Endothelial cell of umbilical vein (primary cell): ENCODE measurements at regions not wholly inside any gene's neighbourhood (a gene's known extent, or its start where the extent isn't known, plus 50 kb on each side); places are given as distances from the start of the nearest gene placed in this dataset.

Source experiments
- BruUV-seq: library from RNA; stranded (reverse); fragments of 400-500 nt; replicated peaks from 2 replicates; lab custom pipeline; 2021; lab: Mats Ljungman, UMichigan
- CTCF ChIA-PET: fragments of 300-600, 350-600 bp; sonication (Branson Sonifier 250); formaldehyde crosslinking; loops from one replicate; lab custom pipeline; 2021; ENCODE audit warnings: antibody characterized with exemption, inconsistent platforms; lab: Charles Lee
- POLR2A ChIA-PET: fragments of 300-600, 350-600 bp; sonication (Branson Sonifier 250); formaldehyde crosslinking; loops from one replicate; lab custom pipeline; 2021; ENCODE audit warnings: antibody characterized with exemption, inconsistent platforms; lab: Charles Lee
- DNase-seq: peaks from one replicate; pipeline ENCODE4 v3.0.0-alpha.2; 2011; ENCODE audit warnings: low read depth, low spot score
- FAIRE-seq: peaks from 2 replicates; lab custom pipeline; 2011; peaks lifted over from hg19 to GRCh38; lab: Jason Lieb, UNC
- H2AFZ ChIP-seq: 2 replicates; pipeline ENCODE4 v1.6.0; 2012; ENCODE audit warnings: low read depth, low read length, control low read depth, inconsistent platforms
- H3K27ac ChIP-seq: 2 replicates; pipeline ENCODE4 v1.5.1; 2011; ENCODE audit warnings: low read depth, mild to moderate bottlenecking, control low read depth, low read length, moderate library complexity; ENCODE audit not compliant: insufficient read depth
- H3K27me3 ChIP-seq, 2 experiments: 2 replicates each; pipeline versions ENCODE4 v1.6.0 to v1.6.1; 2011; ENCODE audit warnings: low read length in 2 of 2, mixed read lengths in 1 of 2; ENCODE audit not compliant: control insufficient read depth in 2 of 2, insufficient read depth in 2 of 2
- H3K36me3 ChIP-seq, 2 experiments: 2 replicates in 1 of 2; 3 replicates in 1 of 2; pipeline ENCODE4 v1.5.1; 2011; ENCODE audit warnings: low read length in 2 of 2, mild to moderate bottlenecking in 1 of 2, moderate library complexity in 1 of 2; ENCODE audit not compliant: control insufficient read depth in 2 of 2, insufficient read depth in 2 of 2; ENCODE audit errors: extremely low read depth in 1 of 2
- H3K4me1 ChIP-seq: 3 replicates; pipeline ENCODE4 v1.5.1; 2011; ENCODE audit warnings: mild to moderate bottlenecking, low read length; ENCODE audit not compliant: control insufficient read depth, insufficient read depth; ENCODE audit errors: extremely low read depth
- H3K4me2 ChIP-seq: 2 replicates; pipeline ENCODE4 v1.6.1; 2011; ENCODE audit warnings: low read length, control low read depth, mixed read lengths; ENCODE audit not compliant: insufficient read depth
- H3K4me3 ChIP-seq, 3 experiments: fragments of 200-600 bp in 1 of 3; sonication (generic), shearing (Covaris generic) in 1 of 3; replicated peaks in 1 of 3; 2 replicates each; pipeline ENCODE4 v1.5.1; 2011 to 2016; ENCODE audit warnings: control low read depth in 3 of 3, low read length in 3 of 3, mild to moderate bottlenecking in 2 of 3, inconsistent platforms in 1 of 3, low read depth in 1 of 3, moderate library complexity in 1 of 3; ENCODE audit not compliant: insufficient read depth in 1 of 3
- H3K79me2 ChIP-seq: 2 replicates; pipeline ENCODE4 v1.6.0; 2012; ENCODE audit warnings: low read length, inconsistent platforms; ENCODE audit not compliant: control insufficient read depth, insufficient read depth
- H3K9ac ChIP-seq: replicated peaks from 2 replicates; pipeline ENCODE3; 2011; ENCODE audit warnings: low read length, control low read depth; ENCODE audit not compliant: insufficient read depth; ENCODE audit errors: extremely low read depth
- H3K9me1 ChIP-seq: replicated peaks from 3 replicates; pipeline ENCODE4 v1.6.0; 2011; ENCODE audit warnings: mild to moderate bottlenecking, low read length; ENCODE audit not compliant: control insufficient read depth, insufficient read depth; ENCODE audit errors: extremely low read depth
- H3K9me3 ChIP-seq: replicated peaks from 2 replicates; pipeline ENCODE4 v1.5.1; 2012; ENCODE audit warnings: low read length, inconsistent platforms; ENCODE audit not compliant: control insufficient read depth, insufficient read depth
- H4K20me1 ChIP-seq: replicated peaks from 2 replicates; pipeline ENCODE3; 2011; ENCODE audit warnings: mild to moderate bottlenecking, low read length; ENCODE audit not compliant: control insufficient read depth, insufficient read depth; ENCODE audit errors: extremely low read depth
- CTCF ChIP-seq, 2 donors: IDR thresholded peaks; 1 replicate in 1 of 2; 2 replicates in 1 of 2; pipeline ENCODE4 v1.5.1; 2011; ENCODE audit warnings: low read length in 2 of 2, mild to moderate bottlenecking in 2 of 2, moderate library complexity in 2 of 2, control low read depth in 1 of 2, inconsistent platforms in 1 of 2, low read depth in 1 of 2; ENCODE audit not compliant: insufficient read depth in 1 of 2; ENCODE audit errors: extremely low read depth in 1 of 2
- EZH2 ChIP-seq: IDR thresholded peaks from 2 replicates; pipeline ENCODE4 v1.6.1; 2012; ENCODE audit warnings: borderline replicate concordance, low read depth, mild to moderate bottlenecking, moderate library complexity, low read length, inconsistent platforms; ENCODE audit not compliant: severe bottlenecking
- FOS ChIP-seq: IDR thresholded peaks from 2 replicates; pipeline ENCODE4 v1.6.1; 2011; ENCODE audit warnings: mild to moderate bottlenecking, low read length, moderate library complexity, borderline replicate concordance; ENCODE audit not compliant: insufficient read depth
- GATA2 ChIP-seq: IDR thresholded peaks from 2 replicates; pipeline ENCODE4 v1.7.0; 2011; ENCODE audit warnings: low read depth, mild to moderate bottlenecking, moderate library complexity, mixed read lengths, low read length; ENCODE audit not compliant: insufficient read length, insufficient read depth
- JUN ChIP-seq: IDR thresholded peaks from 2 replicates; pipeline ENCODE4 v1.6.1; 2011; ENCODE audit warnings: borderline replicate concordance, low read depth; ENCODE audit not compliant: insufficient read length, insufficient read depth
- MAX ChIP-seq: IDR thresholded peaks from 2 replicates; pipeline ENCODE4 v1.6.1; 2011; ENCODE audit not compliant: insufficient read depth, insufficient read length
- MYC ChIP-seq: IDR thresholded peaks from one replicate; pipeline ENCODE4 v1.6.1; 2011; ENCODE audit warnings: mild to moderate bottlenecking, low read depth, low read length
- POLR2A ChIP-seq: IDR thresholded peaks from 2 replicates; pipeline ENCODE4 v1.6.1; 2012; ENCODE audit warnings: low read depth, mild to moderate bottlenecking, control low read depth, low read length
- POLR2AphosphoS5 ChIP-seq: IDR thresholded peaks from 2 replicates; pipeline ENCODE4 v1.6.1; 2012; ENCODE audit warnings: low read depth, mild to moderate bottlenecking, control low read depth, low read length, moderate library complexity; ENCODE audit not compliant: insufficient read depth
- dilution Hi-C: fragments of 300-500 bp; cut with MboI; formaldehyde crosslinking; loops from one replicate; pipeline ENCODE4 v1.15.0; 2019; ENCODE audit warnings: low sequenced_read_pairs; ENCODE audit not compliant: extremely low pct_ligation_motif_present
- intact Hi-C: fragments of 100-400 bp; cut with micrococcal nuclease; formaldehyde crosslinking; loops from one replicate; pipeline ENCODE4 v1.10.0; 2022

GRCh38 chr3:157841029-157841428, 265.2 kb downstream of the SHOX2 start:
- Histone ChIP-seq H3K79me2 (no peaks in the 10 kb centered on the region), H2AFZ (no peak overlapping the region), H3K27ac (no peak overlapping the region), H4K20me1 (no peaks in the 10 kb centered on the region), H3K36me3 (no peaks in the 10 kb centered on the region), H3K9me3 (no peaks in the 10 kb centered on the region), H3K4me2 (no peak overlapping the region), H3K4me3 (no peak overlapping the region), H3K9ac (no peak overlapping the region), H3K27me3 (peaks cover 0 to 2% of the 10 kb centered on the region in 2 experiments), H3K9me1 (no peaks in the 10 kb centered on the region), H3K4me1 (no peaks in the 10 kb centered on the region)
- intact Hi-C loops: no loop called here
- DNase-seq (no peak), FAIRE-seq (no peak)
- no TSS peak for BruUV-seq
- dilution Hi-C loops: no loop called here
- no peak for TF ChIP-seq CTCF (IDR thresholded peaks at IDR 0.05; ENCODE audit: extremely low read depth in 1 of 2, insufficient read depth in 1 of 2, low read depth in 1 of 2, low read length in 2 of 2)
- no peak for TF ChIP-seq EZH2
- no peak for TF ChIP-seq MYC
- TF ChIP-seq POLR2A: no peak
- TF ChIP-seq JUN: no peak
- no peak for TF ChIP-seq MAX
- TF ChIP-seq POLR2AphosphoS5: no peak
- no peak for TF ChIP-seq FOS
- no peak for TF ChIP-seq GATA2
- CTCF ChIA-PET: interaction anchor here (1.4 kb wide), 1 partner anchor 44 kb away, joined by 3 read pairs; no protein-coding TSS in a partner anchor
- POLR2A ChIA-PET: no interaction called here
